ENCODE measurements at regions not wholly inside any gene's neighbourhood (a gene's known extent, or its start where the extent isn't known, plus 50 kb on each side); places are given as distances from the start of the nearest gene placed in this dataset.

GRCh38 chr19:28838909-28839308, 374.0 kb downstream of the UQCRFS1 start:
- H3K4me1 ChIP-seq (ENCODE audit: control insufficient read depth, extremely low read depth, insufficient read depth, low read length): no peaks in the 10 kb centered on the region
- no peak overlapping the region for H3K4me2 ChIP-seq (ENCODE audit: insufficient read depth, low read length)
- DNase-seq (ENCODE audit: low read depth, low spot score): no peak
- H3K4me3 ChIP-seq (replicated peaks in 1 of 3; ENCODE audit: insufficient read depth in 1 of 3, low read depth in 1 of 3, low read length in 3 of 3): no peak overlapping the region
- H4K20me1 ChIP-seq (replicated peaks; ENCODE audit: control insufficient read depth, extremely low read depth, insufficient read depth, low read length): no peaks in the 10 kb centered on the region
- no TSS peak for BruUV-seq (replicated peaks)
- H2AFZ ChIP-seq (ENCODE audit: low read depth, low read length): no peak overlapping the region
- no peak for TF ChIP-seq CTCF (IDR thresholded peaks at IDR 0.05; ENCODE audit: extremely low read depth in 1 of 2, insufficient read depth in 1 of 2, low read depth in 1 of 2, low read length in 2 of 2)
- no peak for TF ChIP-seq POLR2A (IDR thresholded peaks at IDR 0.05; ENCODE audit: low read depth, low read length)
- no peak for TF ChIP-seq FOS (IDR thresholded peaks at IDR 0.05; ENCODE audit: borderline replicate concordance, insufficient read depth, low read length)
- TF ChIP-seq MYC (IDR thresholded peaks at IDR 0.05; ENCODE audit: low read depth, low read length): no peak
- TF ChIP-seq JUN (IDR thresholded peaks at IDR 0.05; ENCODE audit: borderline replicate concordance, insufficient read depth, insufficient read length, low read depth): no peak
- TF ChIP-seq EZH2 (IDR thresholded peaks at IDR 0.05; ENCODE audit: borderline replicate concordance, low read depth, low read length, severe bottlenecking): no peak
- TF ChIP-seq, protein P1, sequence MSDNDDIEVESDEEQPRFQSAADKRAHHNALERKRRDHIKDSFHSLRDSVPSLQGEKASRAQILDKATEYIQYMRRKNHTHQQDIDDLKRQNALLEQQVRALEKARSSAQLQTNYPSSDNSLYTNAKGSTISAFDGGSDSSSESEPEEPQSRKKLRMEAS (IDR thresholded peaks at IDR 0.05; ENCODE audit: insufficient read depth, insufficient read length): no peak
- no peak for TF ChIP-seq POLR2AphosphoS5 (IDR thresholded peaks at IDR 0.05; ENCODE audit: insufficient read depth, low read depth, low read length)
- TF ChIP-seq GATA2 (IDR thresholded peaks at IDR 0.05; ENCODE audit: insufficient read depth, insufficient read length, low read depth, low read length): no peak
- H3K27ac ChIP-seq (ENCODE audit: insufficient read depth, low read depth, low read length): no peak overlapping the region
- dilution Hi-C loops (cut with MboI; ENCODE audit: extremely low pct_ligation_motif_present, low sequenced_read_pairs) (no loop called here), intact Hi-C loops (cut with micrococcal nuclease) (no loop called here)
- no peaks in the 10 kb centered on the region for H3K36me3 ChIP-seq (ENCODE audit: control insufficient read depth in 2 of 2, extremely low read depth in 1 of 2, insufficient read depth in 2 of 2, low read length in 2 of 2)
- H3K79me2 ChIP-seq (ENCODE audit: control insufficient read depth, insufficient read depth, low read length): no peaks in the 10 kb centered on the region
- POLR2A ChIA-PET: no interaction called here
- no peak for FAIRE-seq
- H3K9me1 ChIP-seq (replicated peaks; ENCODE audit: control insufficient read depth, extremely low read depth, insufficient read depth, low read length): no peaks in the 10 kb centered on the region
- CTCF ChIA-PET: no interaction called here
- H3K27me3 ChIP-seq (ENCODE audit: control insufficient read depth in 2 of 2, insufficient read depth in 2 of 2, low read length in 2 of 2): no peaks in the 10 kb centered on the region
- no peaks in the 10 kb centered on the region for H3K9me3 ChIP-seq (replicated peaks; ENCODE audit: control insufficient read depth, insufficient read depth, low read length)
- H3K9ac ChIP-seq (replicated peaks; ENCODE audit: extremely low read depth, insufficient read depth, low read length): no peak overlapping the region

Data from endothelial cell of umbilical vein (primary cell).